ENCODE measurements at regions not wholly inside any gene's neighbourhood (a gene's known extent, or its start where the extent isn't known, plus 50 kb on each side); places are given as distances from the start of the nearest gene placed in this dataset.

- Mint-ChIP-seq H3K36me3 (ENCODE audit: low read depth) (no peaks in the 10 kb centered on the region), H3K27me3 (ENCODE audit: insufficient read depth) (peaks cover 1% of the 10 kb centered on the region), H3K9me3 (peaks cover 68% of the 10 kb centered on the region), H3K4me1 (ENCODE audit: low read depth) (no peaks in the 10 kb centered on the region), H3K4me3 (no peak overlapping the region), H3K27ac (no peak overlapping the region)
- TF ChIP-seq CTCF (IDR thresholded peaks at IDR 0.05) = no peak
- DNase-seq = no peak
Observed at GRCh38 chr1:4563586-4563985, 90.8 kb upstream of the AJAP1 start.

GRCh38 chr1:4564051-4564450 is 90.4 kb upstream of the AJAP1 start:
- no peak overlapping the region for H3K4me3 Mint-ChIP-seq
- H3K27me3 Mint-ChIP-seq (ENCODE audit: insufficient read depth) = no peaks in the 10 kb centered on the region; the same call in none of the 2 replicates
- no peak overlapping the region for H3K27ac Mint-ChIP-seq
- H3K36me3 Mint-ChIP-seq (ENCODE audit: low read depth) = no peaks in the 10 kb centered on the region
- TF ChIP-seq CTCF (IDR thresholded peaks at IDR 0.05) = no peak
- peaks cover 68% of the 10 kb centered on the region for H3K9me3 Mint-ChIP-seq
- H3K4me1 Mint-ChIP-seq (ENCODE audit: low read depth) = no peaks in the 10 kb centered on the region
- DNase-seq = no peak

- Mint-ChIP-seq H3K36me3 (ENCODE audit: low read depth) (no peaks in the 10 kb centered on the region), H3K4me1 (ENCODE audit: low read depth) (no peaks in the 10 kb centered on the region), H3K4me3 (no peak overlapping the region), H3K27me3 (ENCODE audit: insufficient read depth) (no peaks in the 10 kb centered on the region; the same call in 1 of the 2 replicates), H3K27ac (no peak overlapping the region), H3K9me3 (peaks cover 72% of the 10 kb centered on the region)
- no peak for TF ChIP-seq CTCF (IDR thresholded peaks at IDR 0.05)
- DNase-seq = no peak
Observed at GRCh38 chr1:4565166-4565565, 89.2 kb upstream of the AJAP1 start.

- H3K4me3 Mint-ChIP-seq = no peak overlapping the region
- H3K27me3 Mint-ChIP-seq (ENCODE audit: insufficient read depth) = no peaks in the 10 kb centered on the region; the same call in 1 of the 2 replicates
- H3K4me1 Mint-ChIP-seq (ENCODE audit: low read depth) = no peaks in the 10 kb centered on the region
- TF ChIP-seq CTCF (IDR thresholded peaks at IDR 0.05) = no peak
- peaks cover 76% of the 10 kb centered on the region for H3K9me3 Mint-ChIP-seq
- no peak overlapping the region for H3K27ac Mint-ChIP-seq
- DNase-seq = no peak
- H3K36me3 Mint-ChIP-seq (ENCODE audit: low read depth) = no peaks in the 10 kb centered on the region
Observed at GRCh38 chr1:4565801-4566449, 88.5 kb upstream of the AJAP1 start.

DNA sequence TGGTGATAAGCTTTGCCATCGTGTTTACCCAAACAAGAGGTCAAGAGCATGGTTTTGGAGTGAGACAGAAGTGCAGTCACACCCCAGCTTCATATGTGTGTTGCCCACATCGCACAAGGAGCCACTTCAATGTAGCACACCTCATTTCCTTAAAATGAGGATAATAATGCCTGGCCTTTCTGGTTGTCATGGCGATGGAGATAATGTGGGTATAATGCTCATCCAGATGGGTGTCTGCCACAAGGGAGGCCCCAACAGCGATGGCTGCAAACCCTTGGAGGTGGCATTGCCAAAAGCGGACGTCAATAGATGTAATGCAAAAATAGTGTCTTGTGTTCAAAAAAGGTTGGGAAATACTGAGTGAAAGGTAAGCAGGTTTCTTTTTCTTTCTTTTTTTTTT is 83.1 kb upstream of the AJAP1 start:
- Mint-ChIP-seq H3K4me3 (no peak overlapping the region), H3K27me3 (ENCODE audit: insufficient read depth) (no peaks in the 10 kb centered on the region; the same call in 1 of the 2 replicates), H3K36me3 (ENCODE audit: low read depth) (no peaks in the 10 kb centered on the region), H3K9me3 (peaks cover 79% of the 10 kb centered on the region), H3K4me1 (ENCODE audit: low read depth) (no peaks in the 10 kb centered on the region), H3K27ac (no peak overlapping the region)
- no peak for TF ChIP-seq CTCF (IDR thresholded peaks at IDR 0.05)
- no peak for DNase-seq
